ENCODE measurements at regions not wholly inside any gene's neighbourhood (a gene's known extent, or its start where the extent isn't known, plus 50 kb on each side); places are given as distances from the start of the nearest gene placed in this dataset.

GRCh38 chr1:238343852-238344251 lies 453.1 kb upstream of the ZP4 start:
- intact Hi-C loops (cut with DNase I), result no loop called here
- H3K4me1 ChIP-seq, result no peaks in the 10 kb centered on the region
- no peak overlapping the region for H3K27ac ChIP-seq
- DNase-seq, result no peak
- H3K36me3 ChIP-seq, result no peaks in the 10 kb centered on the region
- no peaks in the 10 kb centered on the region for H3K9me3 ChIP-seq
- no peaks in the 10 kb centered on the region for H3K27me3 ChIP-seq
- no peak overlapping the region for H3K9ac ChIP-seq (ENCODE audit: low read depth in 2 of 2, low read length in 2 of 2)
- no peak for TF ChIP-seq CTCF (IDR thresholded peaks at IDR 0.05)
- no peak overlapping the region for H3K4me3 ChIP-seq

- intact Hi-C loops (cut with DNase I), result no loop called here
- Histone ChIP-seq H3K9ac (ENCODE audit: low read depth in 2 of 2, low read length in 2 of 2) (no peak overlapping the region), H3K9me3 (no peaks in the 10 kb centered on the region), H3K36me3 (no peaks in the 10 kb centered on the region), H3K4me1 (no peaks in the 10 kb centered on the region), H3K27ac (no peak overlapping the region), H3K4me3 (no peak overlapping the region), H3K27me3 (no peaks in the 10 kb centered on the region)
- TF ChIP-seq CTCF (IDR thresholded peaks at IDR 0.05), result no peak
- DNase-seq, result no peak
Measured at GRCh38 chr1:238341395-238341794, 450.7 kb upstream of the ZP4 start.

GRCh38 chr1:238340989-238341388 lies 450.3 kb upstream of the ZP4 start:
- intact Hi-C loops (cut with DNase I), result no loop called here
- Histone ChIP-seq H3K27ac (no peak overlapping the region), H3K27me3 (no peaks in the 10 kb centered on the region), H3K9me3 (no peaks in the 10 kb centered on the region), H3K9ac (ENCODE audit: low read depth in 2 of 2, low read length in 2 of 2) (no peak overlapping the region), H3K36me3 (no peaks in the 10 kb centered on the region), H3K4me3 (no peak overlapping the region), H3K4me1 (no peaks in the 10 kb centered on the region)
- TF ChIP-seq CTCF (IDR thresholded peaks at IDR 0.05), result no peak
- DNase-seq, result no peak

- Histone ChIP-seq H3K27me3 (no peaks in the 10 kb centered on the region), H3K4me1 (no peaks in the 10 kb centered on the region), H3K9ac (ENCODE audit: low read depth in 2 of 2, low read length in 2 of 2) (no peak overlapping the region), H3K9me3 (no peaks in the 10 kb centered on the region), H3K36me3 (no peaks in the 10 kb centered on the region), H3K27ac (no peak overlapping the region), H3K4me3 (no peak overlapping the region)
- no peak for TF ChIP-seq CTCF (IDR thresholded peaks at IDR 0.05)
- no peak for DNase-seq
- intact Hi-C loops (cut with DNase I), result no loop called here
Measured at GRCh38 chr1:238336531-238336930, 445.8 kb upstream of the ZP4 start.

- Histone ChIP-seq H3K36me3 (no peaks in the 10 kb centered on the region), H3K4me1 (no peaks in the 10 kb centered on the region)
Measured at GRCh38 chr1:238334170-238334569, 443.4 kb upstream of the ZP4 start.

More at GRCh38 chr1:238334170-238334569, 443.4 kb upstream of the ZP4 start:
- Histone ChIP-seq H3K27ac (no peak overlapping the region), H3K9ac (ENCODE audit: low read depth in 2 of 2, low read length in 2 of 2) (no peak overlapping the region), H3K27me3 (no peaks in the 10 kb centered on the region), H3K4me3 (no peak overlapping the region), H3K9me3 (no peaks in the 10 kb centered on the region)
- intact Hi-C loops (cut with DNase I), result no loop called here
- no peak for TF ChIP-seq CTCF (IDR thresholded peaks at IDR 0.05)
- DNase-seq, result no peak

Measured in colonic mucosa (tissue), 4 donors.